ENCODE measurements at regions not wholly inside any gene's neighbourhood (a gene's known extent, or its start where the extent isn't known, plus 50 kb on each side); places are given as distances from the start of the nearest gene placed in this dataset.
"Not testable (repeated sequence)": the region's sequence is repeated elsewhere in the genome, so short reads cannot be mapped to it uniquely, and the experiment has no call there.

DNA sequence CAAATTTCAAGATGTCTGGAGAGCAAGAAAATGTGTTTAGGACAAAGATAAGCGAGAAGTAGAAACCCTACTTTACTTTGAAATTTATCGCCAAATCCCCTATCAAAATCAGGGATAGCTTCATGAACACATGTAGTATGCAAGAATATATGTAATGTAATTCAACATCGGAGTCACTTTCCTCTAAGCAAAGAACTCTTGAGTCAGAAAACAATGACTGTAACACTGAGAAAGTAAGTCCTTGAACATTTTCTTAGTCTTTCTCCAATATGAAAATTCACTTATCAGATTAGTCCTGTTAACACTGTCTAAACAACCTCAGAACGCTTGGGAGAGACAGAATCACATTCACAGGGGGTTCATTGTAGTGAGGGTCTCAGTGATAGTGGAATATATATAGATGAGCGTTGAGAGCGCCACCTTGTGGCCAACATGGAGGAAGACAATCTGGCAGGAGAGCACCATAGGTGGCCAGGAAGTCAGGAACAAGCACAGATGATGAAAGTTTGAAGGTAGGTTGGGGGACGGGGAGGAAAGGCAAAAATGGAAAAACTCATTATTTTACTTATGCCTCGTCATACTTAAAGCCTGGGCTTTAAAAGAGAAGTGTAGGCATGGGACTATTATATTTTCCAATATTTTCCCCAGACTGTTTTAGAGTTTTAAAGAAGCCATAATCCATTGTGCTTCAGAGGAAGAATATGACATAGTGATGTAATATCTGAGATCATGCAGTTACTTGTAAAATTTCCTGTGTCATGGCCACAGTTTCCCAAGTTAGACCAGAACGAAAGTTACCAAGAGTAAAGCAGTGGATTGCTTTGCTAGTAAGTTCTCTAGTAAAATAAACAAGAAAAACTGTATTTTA is 115.5 kb upstream of the GNAI1 start:
- DNase-seq, result peak; percentile 31

DNA sequence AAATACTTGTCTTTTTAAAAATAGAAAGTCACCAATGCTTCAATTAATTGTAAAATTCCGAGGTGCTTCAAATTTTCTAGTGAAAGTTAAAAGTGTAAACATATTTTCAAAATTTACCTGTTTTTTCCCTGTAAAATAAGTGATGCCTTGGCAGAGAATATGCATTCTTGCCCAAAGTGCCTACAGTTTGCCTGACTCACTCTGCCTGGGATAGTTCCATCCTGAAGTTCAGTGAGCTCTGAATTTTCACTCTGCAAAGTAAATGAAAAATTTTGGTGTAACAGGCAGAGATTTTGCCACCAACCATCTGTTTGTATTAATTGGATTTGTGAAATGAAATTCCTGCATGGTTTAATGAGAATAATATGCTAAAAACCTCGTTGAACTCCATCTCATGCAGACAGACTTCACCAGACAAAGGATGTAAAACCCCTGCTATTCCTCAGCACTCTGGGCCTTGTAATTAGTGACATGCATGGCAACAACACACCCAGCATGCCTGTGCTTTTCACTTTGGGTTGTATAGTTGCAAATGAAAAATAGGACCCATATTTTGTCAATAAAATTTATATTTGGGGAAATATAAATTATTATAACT is 117.4 kb upstream of the GNAI1 start:
- no peak for DNase-seq

DNA sequence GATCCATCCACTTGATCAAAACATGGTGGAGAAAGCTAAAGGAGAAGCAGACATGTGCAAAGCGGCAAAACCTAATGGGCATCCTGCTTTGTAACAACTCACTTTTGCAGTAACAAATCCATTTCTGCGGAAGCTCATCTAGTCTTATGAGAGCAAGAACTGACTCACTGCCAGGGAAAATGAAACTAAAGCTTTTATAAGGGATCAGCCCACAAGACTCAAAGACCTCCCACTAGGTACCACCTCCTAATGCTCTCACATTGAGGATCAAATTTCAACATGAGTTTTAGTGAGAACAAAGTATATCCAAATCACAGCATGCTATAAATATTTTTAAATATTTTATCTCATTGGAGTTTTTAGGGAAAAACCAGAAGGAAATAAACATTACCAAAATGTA is 120.1 kb upstream of the GNAI1 start:
- DNase-seq, result no peak

DNA sequence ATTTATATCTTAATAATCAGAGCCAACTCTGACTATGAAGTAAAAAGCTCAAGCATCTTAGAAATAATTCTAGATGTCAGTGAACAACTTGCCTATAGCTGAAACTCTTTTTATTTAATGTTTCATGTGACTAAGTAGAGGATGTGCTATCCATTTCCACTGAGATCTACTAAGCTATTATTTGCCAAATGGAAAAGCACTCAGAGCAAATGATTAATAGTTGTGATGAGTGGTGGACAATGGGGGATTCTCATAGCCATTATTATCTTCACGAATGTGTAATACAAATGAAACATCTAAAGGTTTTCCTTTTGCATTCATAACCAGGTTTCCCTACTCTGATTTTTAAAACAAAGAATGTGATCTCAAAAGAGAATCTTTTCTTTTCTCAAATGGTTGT is 126.6 kb upstream of the GNAI1 start:
- no peak for DNase-seq

DNA sequence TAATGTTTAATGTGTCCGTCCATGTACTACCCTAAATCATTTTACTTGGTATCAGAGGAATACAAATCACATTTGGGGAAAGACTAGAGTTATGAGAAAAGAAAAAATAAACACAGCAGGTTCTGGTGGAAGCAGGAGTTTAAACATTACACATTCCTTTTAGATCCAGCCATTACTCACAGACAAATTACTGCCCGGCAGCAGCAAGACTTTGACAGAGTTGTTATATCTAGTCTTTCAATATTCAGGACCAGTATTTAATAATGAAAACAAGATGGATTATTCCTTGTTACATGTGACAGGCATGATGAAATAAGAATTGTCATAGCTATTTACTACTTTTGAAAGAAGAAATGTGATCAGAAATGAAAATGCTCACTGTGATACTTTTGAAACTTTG is 131.8 kb upstream of the GNAI1 start:
- DNase-seq, result no peak

DNA sequence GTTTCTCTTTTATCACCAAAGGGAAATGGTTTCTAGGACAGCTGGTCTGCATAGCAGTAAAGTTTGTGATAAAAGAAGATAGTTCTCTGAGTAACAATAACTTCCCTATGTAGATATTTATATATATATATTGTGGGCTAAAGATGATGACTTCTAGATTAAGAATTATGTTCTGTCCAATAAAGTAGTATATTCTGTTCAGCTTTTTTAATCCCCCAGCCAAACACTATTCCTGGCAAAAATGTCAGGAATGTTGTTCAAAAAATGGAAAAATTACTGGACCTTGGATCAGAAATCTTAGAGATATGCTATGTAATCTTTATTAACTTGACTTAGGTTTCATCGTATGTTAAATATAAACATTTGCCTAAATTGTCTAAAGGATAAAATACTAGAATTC is 136.3 kb upstream of the GNAI1 start:
- no peak for DNase-seq

DNA sequence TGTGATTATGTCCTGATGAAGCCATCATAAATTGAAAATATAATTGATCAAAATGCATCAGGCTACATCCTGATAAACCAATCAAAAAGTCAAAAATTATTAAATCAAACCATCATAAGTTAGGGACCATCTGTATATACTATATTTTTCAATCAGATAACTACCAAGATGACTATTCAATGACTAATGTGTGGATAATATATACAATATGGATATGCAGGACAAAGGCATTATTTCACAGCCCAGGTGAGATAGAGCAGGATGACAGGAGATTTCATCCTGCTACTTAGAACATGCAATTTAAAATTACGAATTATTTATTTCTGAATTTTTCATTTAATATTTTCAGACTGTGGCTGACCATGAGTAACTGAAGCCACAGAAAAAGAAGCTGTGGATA is 137.3 kb upstream of the GNAI1 start:
- DNase-seq, result no peak

DNA sequence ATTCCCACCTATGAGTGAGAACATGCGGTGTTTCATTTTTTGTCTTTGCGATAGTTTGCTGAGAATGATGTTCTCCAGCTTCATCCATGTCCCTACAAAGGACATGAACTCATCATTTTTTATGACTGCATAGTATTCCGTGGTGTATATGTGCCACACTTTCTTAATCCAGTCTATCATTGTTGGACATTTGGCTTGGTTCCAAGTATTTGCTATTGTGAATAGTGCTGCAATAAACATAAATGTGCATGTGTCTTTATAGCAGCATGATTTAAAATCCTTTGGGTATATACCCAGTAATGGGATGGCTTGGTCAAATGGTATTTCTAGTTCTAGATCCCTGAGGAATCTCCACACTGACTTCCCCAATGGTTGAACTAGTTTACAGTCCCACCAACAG is 138.9 kb upstream of the GNAI1 start:
- DNase-seq, result not testable (repeated sequence)

DNA sequence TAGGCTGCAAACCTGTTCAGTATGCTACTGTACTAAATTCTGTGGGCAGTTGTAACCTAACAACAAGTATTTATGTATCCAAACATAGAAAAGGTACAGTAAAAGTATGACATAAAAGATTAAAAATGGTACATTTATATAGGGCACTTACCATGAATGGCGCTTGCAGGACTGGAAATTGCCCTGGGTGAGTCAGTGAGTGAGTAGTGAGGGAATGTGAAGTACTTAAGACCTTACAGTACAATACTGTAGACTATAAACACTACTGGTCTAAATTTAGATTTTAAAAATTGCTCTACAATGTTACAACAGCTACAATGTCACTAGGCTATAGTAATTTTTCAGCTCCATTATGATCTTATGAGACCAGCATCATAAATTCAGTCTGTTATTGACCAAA is 146.0 kb upstream of the GNAI1 start:
- no peak for DNase-seq

DNA sequence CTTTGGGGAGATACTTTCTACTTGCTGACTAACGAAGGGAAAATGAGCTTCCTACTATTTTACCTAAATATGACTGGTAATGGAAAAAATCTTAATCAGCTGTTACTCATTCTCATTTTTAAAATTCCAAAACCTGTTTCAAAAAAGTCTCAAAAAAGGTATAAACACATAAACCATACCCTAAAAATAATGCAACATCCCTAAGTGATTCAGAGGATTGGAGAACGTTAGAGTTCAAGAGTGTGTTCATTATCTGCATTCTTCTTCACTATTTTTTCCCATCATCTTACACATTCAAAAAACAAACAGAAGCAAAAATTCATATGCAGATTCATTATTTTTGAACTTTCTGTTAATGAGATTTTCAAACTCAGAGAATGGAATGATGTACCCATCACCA is 150.4 kb upstream of the GNAI1 start:
- no peak for DNase-seq

DNA sequence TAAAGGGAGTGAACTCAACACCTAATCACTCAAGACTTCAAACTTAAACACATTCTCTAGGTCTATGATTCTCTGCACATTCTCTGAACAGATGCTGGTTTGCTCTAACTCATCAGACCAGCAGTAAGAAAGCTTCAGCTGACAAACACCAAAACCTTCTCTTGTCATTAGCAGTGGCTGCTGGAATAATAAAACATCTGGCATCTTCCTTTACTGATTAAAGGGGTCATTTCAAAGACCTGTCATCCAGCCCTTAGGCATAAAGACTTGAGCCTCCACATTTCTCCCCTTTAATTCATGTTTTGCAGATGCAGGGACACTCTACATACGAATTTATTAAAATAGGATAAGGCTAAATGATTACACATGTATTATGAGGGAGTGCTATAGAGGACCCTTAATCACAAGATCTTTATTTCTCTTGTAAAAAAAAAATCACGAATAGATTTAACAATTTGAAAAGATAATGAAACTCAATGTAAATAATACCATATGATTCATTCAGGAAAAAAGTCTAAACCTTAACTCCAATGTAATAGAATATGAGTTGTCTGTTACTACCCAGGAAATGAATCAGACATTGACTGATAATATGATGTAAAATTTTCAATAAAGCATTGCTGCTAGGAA is 152.4 kb upstream of the GNAI1 start:
- no peak for DNase-seq

DNA sequence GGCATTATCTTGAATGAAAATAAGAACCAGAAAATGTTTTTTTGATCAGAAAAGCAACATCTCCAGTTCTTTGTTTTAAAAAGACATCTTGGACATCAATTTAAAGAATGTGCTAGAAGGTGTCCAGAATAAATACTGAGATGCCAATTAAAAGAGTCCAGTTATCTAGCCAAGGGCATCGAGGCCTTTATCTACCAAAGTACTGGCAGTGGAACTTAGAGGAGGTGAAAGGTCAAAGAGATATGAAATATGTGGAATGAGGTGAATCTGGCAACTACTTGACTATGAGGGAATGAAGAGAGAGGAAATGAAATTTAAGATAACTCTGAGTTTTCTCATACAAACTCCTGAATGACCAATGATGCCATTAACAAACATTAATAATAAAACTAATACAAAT is 154.3 kb upstream of the GNAI1 start:
- DNase-seq, result no peak

DNA sequence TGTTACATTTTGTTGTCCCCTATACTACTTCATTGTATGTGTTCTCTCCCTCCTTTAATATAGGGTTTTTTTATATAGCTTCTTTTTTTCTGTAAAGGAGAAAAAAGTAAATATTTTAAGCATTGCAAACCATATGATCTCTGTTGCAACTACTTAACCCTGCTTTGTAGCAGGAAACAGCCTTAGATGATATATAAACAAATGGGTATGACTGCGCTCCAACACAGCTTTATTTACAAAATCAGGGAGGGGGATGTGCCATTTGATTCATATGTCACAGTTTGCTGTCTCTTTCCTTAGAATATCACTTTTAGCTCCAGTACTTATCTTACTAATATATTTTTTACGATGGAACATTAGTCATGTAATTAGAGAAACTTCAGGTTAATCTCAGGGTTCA is 155.2 kb upstream of the GNAI1 start:
- no peak for DNase-seq

DNA sequence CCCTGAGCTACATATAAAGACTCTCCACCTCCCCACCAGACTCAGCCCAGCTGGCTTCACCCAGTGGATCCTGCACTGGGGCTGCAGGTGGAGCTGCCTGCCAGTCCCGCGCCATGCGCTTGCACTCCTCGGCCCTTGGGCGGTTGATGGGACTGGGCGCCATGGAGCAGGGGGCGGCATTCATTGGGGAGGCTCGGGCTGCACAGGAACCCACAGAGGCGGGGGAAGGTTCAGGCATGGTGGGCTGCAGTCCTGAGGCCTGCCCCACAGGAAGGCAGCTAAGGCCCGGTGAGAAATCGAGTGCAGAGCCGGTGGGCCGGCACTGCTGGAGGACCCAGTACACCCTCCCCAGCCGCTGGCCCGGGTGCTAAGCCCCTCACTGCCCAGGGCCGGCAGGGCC is 157.2 kb upstream of the GNAI1 start:
- DNase-seq, result no peak

DNA sequence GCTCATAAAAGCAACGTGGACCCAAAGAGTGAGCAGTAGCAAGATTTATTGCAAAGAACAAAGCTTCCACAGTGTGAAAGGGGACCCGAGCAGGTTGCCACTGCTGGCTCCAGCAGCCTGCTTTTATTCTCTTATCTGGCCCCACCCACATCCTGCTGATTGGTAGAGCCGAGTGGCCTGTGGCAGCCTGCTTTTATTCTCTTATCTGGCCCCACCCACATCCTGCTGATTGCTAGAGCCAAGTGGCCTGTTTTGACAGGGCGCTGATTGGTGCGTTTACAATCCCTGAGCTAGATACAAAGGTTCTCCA is 158.0 kb upstream of the GNAI1 start:
- DNase-seq, result not testable (repeated sequence)

DNA sequence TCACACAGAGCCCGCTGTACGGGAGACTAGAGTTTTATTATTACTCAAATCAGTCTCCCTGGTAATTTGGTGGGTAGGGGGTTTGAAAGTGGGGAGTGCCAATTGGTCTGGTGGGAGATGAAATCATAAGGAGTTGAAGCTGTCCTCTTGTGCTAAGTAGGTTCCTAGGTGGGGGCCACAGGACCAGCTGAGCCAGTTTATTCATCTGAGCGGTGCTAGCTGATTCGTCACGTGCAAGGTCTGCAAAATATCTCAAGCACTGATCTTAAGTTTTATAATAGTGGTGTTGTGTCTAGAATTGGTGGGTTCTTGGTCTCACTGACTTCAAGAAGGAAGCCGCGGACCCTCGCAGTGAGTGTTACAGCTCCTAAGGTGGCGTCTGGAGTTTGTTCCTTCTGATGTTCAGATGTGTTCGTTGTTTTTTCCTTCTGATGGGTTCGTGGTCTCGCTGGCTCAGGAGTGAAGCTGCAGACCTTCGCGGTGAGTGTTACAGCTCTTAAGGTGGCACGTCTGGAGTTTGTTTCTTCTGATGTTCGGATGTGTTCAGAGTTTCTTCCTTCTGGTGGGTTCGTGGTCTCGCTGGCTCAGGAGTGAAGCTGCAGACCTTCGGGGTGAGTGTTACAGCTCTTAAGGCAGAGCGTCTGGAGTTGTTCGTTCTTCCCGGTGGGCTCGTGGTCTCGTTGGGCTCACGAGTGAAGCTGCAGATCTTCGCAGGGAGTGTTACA is 158.5 kb upstream of the GNAI1 start:
- DNase-seq, result not testable (repeated sequence)

DNA sequence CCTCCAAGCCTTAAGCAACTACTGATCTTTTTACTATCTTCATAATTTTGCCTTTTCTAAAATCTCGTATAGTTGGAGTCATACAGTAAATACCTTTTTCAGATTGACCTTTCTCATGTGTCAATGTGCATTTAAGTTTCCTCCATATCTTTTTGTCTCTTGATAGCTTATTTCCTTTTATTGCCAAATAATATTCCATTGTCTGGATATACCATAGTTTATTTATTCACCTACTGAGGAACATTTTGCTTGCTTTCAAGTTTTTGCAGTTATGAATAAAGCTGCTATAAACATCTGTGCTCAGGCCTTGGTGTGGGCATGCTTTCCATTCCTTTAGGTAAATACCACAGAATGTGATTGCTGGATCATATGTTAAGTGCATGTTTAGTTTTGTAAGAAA is 161.2 kb upstream of the GNAI1 start:
- no peak for DNase-seq

DNA sequence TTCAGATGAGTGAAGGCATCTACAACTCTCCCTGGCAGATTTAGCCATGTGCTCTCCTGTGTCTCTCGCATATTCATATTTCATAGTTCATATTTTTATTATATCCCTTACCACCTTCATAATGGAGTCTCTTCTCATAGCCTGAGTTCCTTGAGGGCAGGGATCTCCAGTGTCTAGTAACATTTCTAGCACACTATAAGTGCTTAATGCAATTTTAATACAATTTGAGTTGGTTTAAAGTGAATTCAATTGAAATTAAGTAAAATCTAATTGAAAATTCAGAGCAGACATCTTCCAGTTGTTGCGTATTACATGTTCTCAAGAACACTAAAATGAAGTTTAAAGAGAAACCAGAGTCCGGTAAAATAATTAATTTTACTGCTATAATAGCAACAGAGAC is 163.6 kb upstream of the GNAI1 start:
- DNase-seq, result no peak

DNA sequence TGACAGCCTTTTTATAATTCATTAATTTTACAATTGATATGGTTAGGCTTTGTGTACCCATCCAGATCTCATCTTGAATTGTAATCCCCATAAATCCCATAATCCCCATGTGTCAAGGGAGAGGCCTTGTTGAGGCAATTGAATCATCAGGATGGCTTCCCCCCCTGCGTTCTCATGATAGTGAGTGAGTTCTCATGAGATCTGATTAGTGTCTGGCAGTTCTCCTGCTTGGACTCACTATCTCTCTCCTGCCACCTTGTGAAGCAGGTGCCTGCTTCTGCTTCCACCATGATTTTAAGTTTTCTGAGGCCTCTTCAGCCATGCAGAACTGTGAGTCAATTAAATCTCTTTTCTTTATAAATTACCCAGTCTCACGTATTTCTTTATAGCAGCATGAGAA is 165.7 kb upstream of the GNAI1 start:
- no peak for DNase-seq

DNA sequence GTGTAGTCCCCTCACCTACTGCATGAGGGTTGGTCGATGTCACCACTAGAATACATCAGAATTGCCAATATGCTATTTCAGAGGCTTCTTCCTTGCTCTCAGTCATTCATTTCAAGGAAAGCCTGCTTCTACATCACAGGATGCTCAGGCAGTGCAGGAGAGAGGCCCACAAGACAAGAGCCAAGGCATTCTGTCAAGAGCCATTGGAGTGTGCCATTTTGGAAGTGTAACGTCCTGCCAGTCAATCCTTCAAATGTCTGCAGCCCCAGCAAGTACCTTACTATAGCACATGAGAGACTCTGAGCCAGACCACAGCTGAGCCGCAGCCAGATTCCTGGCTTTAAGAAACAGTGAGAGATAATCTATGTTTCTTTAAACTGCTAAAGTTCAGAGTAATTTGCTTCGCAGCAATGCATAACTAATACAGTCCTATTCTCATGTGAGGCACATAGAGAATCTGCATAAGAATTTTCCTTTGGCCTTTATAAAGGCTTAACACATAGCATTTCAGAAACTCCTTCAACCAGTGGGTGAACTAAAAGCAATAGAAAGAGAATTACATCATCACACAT is 166.5 kb upstream of the GNAI1 start:
- DNase-seq, result no peak

DNA sequence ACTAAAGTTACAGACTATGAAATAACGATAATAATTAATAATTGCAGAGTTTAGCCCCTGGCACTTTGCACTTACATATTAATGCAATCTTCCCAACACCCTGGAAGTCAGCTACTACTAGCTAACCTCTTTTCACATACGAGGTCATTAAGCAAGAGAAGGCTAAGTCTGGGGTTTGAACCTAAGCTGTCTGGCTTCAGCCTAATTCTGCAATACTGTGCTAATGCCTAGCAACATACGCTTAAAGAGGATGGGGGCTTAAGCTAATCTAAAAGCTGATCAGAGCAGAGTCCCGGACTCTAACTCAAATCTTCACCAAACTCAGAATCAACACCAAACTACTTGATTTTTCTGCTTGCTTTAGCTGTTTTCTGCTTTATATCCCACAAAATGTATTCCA is 168.7 kb upstream of the GNAI1 start:
- no peak for DNase-seq

DNA sequence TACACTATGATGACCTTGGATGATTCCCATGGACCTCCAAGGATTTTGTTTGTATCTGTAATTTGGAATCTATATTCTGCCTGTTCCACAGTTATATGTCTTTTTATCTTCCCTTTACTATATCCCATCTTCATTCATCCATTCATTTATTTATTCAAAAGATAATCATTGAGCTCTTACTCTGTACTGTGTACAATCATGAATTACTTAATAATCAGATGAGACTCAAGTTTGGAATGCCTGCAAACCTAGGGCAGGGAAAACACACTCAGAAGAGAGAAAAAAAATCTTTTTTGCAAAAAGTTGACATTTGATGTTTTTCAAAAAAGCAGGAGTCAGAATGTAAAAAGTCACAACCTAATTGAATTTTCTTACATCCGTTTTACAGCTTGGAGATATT is 170.2 kb upstream of the GNAI1 start:
- DNase-seq, result no peak

DNA sequence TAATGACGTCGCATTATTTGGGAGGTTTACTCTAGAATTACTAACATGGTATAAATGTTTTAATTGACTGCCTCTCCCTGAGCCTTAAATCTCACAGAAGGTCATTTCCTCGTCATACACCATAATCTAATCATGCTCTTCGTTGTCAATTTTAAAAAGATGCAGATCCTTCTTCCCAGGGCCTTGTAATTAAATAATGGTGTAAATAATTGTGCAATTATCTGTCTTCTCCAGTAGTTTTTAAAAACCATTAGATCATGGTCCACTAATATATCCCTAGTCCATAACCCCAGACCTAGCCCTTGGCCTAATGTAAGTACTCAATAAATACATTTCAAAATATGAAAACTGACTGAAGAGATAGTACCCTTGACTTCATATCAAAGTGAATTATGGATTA is 181.5 kb upstream of the GNAI1 start:
- DNase-seq, result no peak

DNA sequence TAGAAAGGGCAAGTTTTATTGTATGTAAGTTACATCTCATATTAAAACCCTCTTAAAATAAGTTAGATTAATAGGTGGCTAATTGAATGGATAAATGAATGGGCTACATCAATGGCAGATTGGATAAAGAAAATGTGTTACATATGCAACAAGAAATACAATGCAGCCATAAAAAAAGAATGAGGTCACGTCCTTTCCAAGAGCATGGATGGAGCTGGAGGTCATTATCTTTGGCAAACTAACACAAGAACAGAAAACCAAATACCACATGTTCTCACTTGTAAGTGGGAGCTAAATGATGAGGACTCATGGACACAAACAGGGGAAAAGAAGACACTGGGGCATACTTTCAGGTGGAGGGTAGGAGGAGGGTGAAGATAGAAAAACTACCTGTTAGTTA is 182.2 kb upstream of the GNAI1 start:
- no peak for DNase-seq
